ENCODE measurements at regions not wholly inside any gene's neighbourhood (a gene's known extent, or its start where the extent isn't known, plus 50 kb on each side); places are given as distances from the start of the nearest gene placed in this dataset.

- TF ChIP-seq, protein P1, sequence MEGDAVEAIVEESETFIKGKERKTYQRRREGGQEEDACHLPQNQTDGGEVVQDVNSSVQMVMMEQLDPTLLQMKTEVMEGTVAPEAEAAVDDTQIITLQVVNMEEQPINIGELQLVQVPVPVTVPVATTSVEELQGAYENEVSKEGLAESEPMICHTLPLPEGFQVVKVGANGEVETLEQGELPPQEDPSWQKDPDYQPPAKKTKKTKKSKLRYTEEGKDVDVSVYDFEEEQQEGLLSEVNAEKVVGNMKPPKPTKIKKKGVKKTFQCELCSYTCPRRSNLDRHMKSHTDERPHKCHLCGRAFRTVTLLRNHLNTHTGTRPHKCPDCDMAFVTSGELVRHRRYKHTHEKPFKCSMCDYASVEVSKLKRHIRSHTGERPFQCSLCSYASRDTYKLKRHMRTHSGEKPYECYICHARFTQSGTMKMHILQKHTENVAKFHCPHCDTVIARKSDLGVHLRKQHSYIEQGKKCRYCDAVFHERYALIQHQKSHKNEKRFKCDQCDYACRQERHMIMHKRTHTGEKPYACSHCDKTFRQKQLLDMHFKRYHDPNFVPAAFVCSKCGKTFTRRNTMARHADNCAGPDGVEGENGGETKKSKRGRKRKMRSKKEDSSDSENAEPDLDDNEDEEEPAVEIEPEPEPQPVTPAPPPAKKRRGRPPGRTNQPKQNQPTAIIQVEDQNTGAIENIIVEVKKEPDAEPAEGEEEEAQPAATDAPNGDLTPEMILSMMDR (conservative IDR thresholded peaks at IDR 0.05): no peak
- no peak for TF ChIP-seq ZFX (IDR thresholded peaks at IDR 0.05)
Measured at GRCh38 chr5:110945874-110946436, 125.6 kb upstream of the TSLP start.

All from C4-2B (cell line).